DOHH2 (cell line): ENCODE measurements at regions not wholly inside any gene's neighbourhood (a gene's known extent, or its start where the extent isn't known, plus 50 kb on each side); places are given as distances from the start of the nearest gene placed in this dataset.

Experiments used
- H3F3A ChIP-seq: fragments of 200-600 bp; sonication (generic), shearing (Covaris generic); 2 replicates; pipeline ENCODE4 v1.6.0; 2016; ENCODE audit warnings: antibody characterized with exemption, mild to moderate bottlenecking; ENCODE audit not compliant: control insufficient read depth, insufficient read depth
- H3K27ac ChIP-seq: fragments of 200-600 bp; sonication (generic); 2 replicates; pipeline ENCODE4 v1.5.1; 2014; ENCODE audit warnings: low read depth, mild to moderate bottlenecking, low read length, moderate library complexity
- H3K27me3 ChIP-seq: fragments of 200-600 bp; sonication (generic); 2 replicates; pipeline ENCODE4 v1.6.1; 2014; ENCODE audit warnings: mild to moderate bottlenecking, low read length, mixed read lengths; ENCODE audit not compliant: control insufficient read depth
- H3K36me3 ChIP-seq: fragments of 200-600 bp; sonication (generic); 2 replicates; pipeline ENCODE4 v1.6.1; 2014; ENCODE audit warnings: mild to moderate bottlenecking, low read length, moderate library complexity, mixed read lengths; ENCODE audit not compliant: control insufficient read depth
- H3K4me1 ChIP-seq: fragments of 200-600 bp; sonication (generic); 2 replicates; pipeline ENCODE4 v1.6.1; 2014; ENCODE audit warnings: mild to moderate bottlenecking, low read length, mixed read lengths; ENCODE audit not compliant: control insufficient read depth
- H3K4me2 ChIP-seq: fragments of 200-600 bp; sonication (generic); 2 replicates; pipeline ENCODE4 v1.6.0; 2014; ENCODE audit warnings: mild to moderate bottlenecking, low read length, moderate library complexity
- H3K4me3 ChIP-seq: fragments of 200-600 bp; sonication (generic); 2 replicates; pipeline ENCODE4 v1.5.1; 2014; ENCODE audit warnings: mild to moderate bottlenecking, low read length, mixed read lengths
- H3K79me2 ChIP-seq: fragments of 200-600 bp; sonication (generic); 2 replicates; pipeline ENCODE4 v1.6.1; 2014; ENCODE audit warnings: mild to moderate bottlenecking, low read length, mixed read lengths; ENCODE audit not compliant: control insufficient read depth
- H3K9me2 ChIP-seq: fragments of 200-600 bp; sonication (generic); replicated peaks from 2 replicates; pipeline ENCODE4 v1.6.1; 2014; ENCODE audit warnings: mild to moderate bottlenecking, low read length, mixed read lengths; ENCODE audit not compliant: control insufficient read depth
- H3K9me3 ChIP-seq: fragments of 200-600 bp; sonication (generic); 2 replicates; pipeline ENCODE4 v1.6.1; 2014; ENCODE audit warnings: antibody characterized with exemption, low read length, mixed read lengths; ENCODE audit not compliant: control insufficient read depth, insufficient read depth
- H4K20me1 ChIP-seq: fragments of 200-600 bp; sonication (generic); 2 replicates; pipeline ENCODE4 v1.6.0; 2014; ENCODE audit warnings: low read depth, mild to moderate bottlenecking, antibody characterized with exemption, low read length, moderate library complexity; ENCODE audit not compliant: control insufficient read depth, insufficient read depth
- EZH2phosphoT487 ChIP-seq: fragments of 200-600 bp; sonication (generic); IDR thresholded peaks from 2 replicates; pipeline ENCODE4 v1.6.1; 2017; ENCODE audit warnings: borderline replicate concordance, mild to moderate bottlenecking, antibody characterized with exemption, low read length, moderate library complexity, mixed read lengths
- TF ChIP-seq, protein P1 (sequence below): fragments of 200-600 bp; sonication (generic); IDR thresholded peaks from one replicate; pipeline ENCODE4 v1.5.1; 2014; ENCODE audit warnings: antibody characterized with exemption, mild to moderate bottlenecking, low read depth, low read length; ENCODE audit not compliant: poor library complexity, severe bottlenecking

DNA sequence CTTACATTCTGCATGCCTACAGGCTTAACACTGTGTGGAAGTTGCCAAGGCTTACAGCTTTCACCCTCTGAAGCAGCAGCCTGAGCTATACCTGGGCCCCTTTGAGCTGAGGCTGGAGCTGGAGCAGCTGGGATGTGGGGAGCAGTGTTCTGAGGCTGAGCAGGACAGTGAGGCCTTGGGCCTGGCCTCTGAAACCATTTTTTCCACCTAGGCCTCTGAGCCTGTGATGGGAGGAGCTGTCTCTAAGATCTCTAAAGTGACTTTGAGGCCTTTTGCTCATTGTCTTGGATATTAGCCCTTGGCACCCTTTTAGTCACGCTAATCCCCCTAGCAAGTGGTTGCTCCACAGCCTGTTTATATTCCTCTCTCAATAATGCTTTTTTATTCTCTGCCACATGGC, 59.9 kb upstream of the ZBED5 start:
- H3F3A ChIP-seq, result no peaks in the 10 kb centered on the region
- H3K27me3 ChIP-seq, result no peaks in the 10 kb centered on the region; the same call in 1 of the 2 replicates
- peaks cover 13% of the 10 kb centered on the region for H3K4me1 ChIP-seq
- no peak for TF ChIP-seq EZH2phosphoT487
- TF ChIP-seq, protein P1, sequence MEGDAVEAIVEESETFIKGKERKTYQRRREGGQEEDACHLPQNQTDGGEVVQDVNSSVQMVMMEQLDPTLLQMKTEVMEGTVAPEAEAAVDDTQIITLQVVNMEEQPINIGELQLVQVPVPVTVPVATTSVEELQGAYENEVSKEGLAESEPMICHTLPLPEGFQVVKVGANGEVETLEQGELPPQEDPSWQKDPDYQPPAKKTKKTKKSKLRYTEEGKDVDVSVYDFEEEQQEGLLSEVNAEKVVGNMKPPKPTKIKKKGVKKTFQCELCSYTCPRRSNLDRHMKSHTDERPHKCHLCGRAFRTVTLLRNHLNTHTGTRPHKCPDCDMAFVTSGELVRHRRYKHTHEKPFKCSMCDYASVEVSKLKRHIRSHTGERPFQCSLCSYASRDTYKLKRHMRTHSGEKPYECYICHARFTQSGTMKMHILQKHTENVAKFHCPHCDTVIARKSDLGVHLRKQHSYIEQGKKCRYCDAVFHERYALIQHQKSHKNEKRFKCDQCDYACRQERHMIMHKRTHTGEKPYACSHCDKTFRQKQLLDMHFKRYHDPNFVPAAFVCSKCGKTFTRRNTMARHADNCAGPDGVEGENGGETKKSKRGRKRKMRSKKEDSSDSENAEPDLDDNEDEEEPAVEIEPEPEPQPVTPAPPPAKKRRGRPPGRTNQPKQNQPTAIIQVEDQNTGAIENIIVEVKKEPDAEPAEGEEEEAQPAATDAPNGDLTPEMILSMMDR, result no peak
- H4K20me1 ChIP-seq, result no peaks in the 10 kb centered on the region
- no peak overlapping the region for H3K27ac ChIP-seq
- no peaks in the 10 kb centered on the region for H3K36me3 ChIP-seq
- no peak overlapping the region for H3K4me2 ChIP-seq
- H3K9me3 ChIP-seq, result peaks cover 9% of the 10 kb centered on the region; the same call in 1 of the 2 replicates
- H3K9me2 ChIP-seq, result no peaks in the 10 kb centered on the region
- no peaks in the 10 kb centered on the region for H3K79me2 ChIP-seq
- H3K4me3 ChIP-seq, result no peak overlapping the region

DNA sequence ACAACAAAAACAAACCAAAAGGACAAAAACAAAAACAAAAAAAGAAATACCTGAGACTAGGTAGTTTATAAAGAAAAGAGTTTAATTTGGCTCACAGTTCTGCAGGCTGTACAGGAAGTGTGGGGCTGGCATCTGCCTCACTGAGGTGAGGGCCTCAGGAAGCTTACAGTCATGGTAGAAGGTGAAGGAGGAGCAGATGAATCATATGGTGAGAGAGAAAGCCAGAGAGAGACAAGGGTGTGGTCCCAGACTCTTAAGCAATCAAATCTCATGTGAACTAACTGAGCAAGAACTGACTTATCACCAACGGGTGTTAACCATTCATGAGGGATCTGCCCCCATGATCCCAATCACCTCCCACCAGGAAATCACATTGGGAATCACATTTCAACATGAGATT, 58.8 kb upstream of the ZBED5 start:
- Histone ChIP-seq H4K20me1 (no peaks in the 10 kb centered on the region), H3K36me3 (no peaks in the 10 kb centered on the region), H3F3A (no peaks in the 10 kb centered on the region), H3K27me3 (no peaks in the 10 kb centered on the region; the same call in 1 of the 2 replicates), H3K27ac (no peak overlapping the region), H3K9me2 (no peaks in the 10 kb centered on the region), H3K4me1 (peaks cover 16% of the 10 kb centered on the region), H3K79me2 (no peaks in the 10 kb centered on the region), H3K4me2 (no peak overlapping the region), H3K9me3 (peaks cover 9% of the 10 kb centered on the region; the same call in 1 of the 2 replicates), H3K4me3 (no peak overlapping the region)
- TF ChIP-seq, protein P1, result no peak
- no peak for TF ChIP-seq EZH2phosphoT487

DNA sequence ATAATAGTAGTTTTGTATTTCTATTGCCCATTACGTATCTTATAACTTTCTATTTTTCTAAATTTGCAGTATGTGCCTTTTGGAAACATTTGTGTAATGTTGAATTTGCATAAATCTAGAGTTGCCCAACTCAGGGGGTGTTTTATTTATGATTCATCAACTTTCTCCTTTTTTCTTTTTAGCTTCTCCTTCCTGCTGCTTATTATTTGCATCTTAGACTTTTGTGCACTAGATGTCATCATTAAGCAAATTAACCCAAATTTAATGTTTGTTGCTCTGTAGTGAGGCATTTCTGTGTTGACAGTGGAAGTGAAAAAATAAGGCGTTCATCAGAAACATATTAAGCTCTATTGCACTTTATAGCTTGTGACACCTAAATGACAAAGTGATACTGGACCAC, 56.2 kb upstream of the ZBED5 start:
- Histone ChIP-seq H3F3A (no peaks in the 10 kb centered on the region), H3K4me2 (no peak overlapping the region), H3K79me2 (no peaks in the 10 kb centered on the region), H3K27ac (no peak overlapping the region), H3K9me2 (no peaks in the 10 kb centered on the region), H3K4me1 (peaks cover 16% of the 10 kb centered on the region), H3K9me3 (peaks cover 9% of the 10 kb centered on the region; the same call in 1 of the 2 replicates), H3K4me3 (no peak overlapping the region), H4K20me1 (no peaks in the 10 kb centered on the region), H3K27me3 (no peaks in the 10 kb centered on the region), H3K36me3 (no peaks in the 10 kb centered on the region)
- no peak for TF ChIP-seq EZH2phosphoT487
- TF ChIP-seq, protein P1, result no peak
